Epithelial cell of esophagus (primary cell): ENCODE measurements at regions not wholly inside any gene's neighbourhood (a gene's known extent, or its start where the extent isn't known, plus 50 kb on each side); places are given as distances from the start of the nearest gene placed in this dataset.

Experiments used
- DNase-seq: peaks from one replicate; pipeline ENCODE4 v3.0.0; 2010; ENCODE audit warnings: low read depth
- H3K4me3 ChIP-seq: 2 replicates; pipeline ENCODE4 v1.5.1; 2011; ENCODE audit warnings: mild to moderate bottlenecking, low read length, control low read depth
- TF ChIP-seq, protein P1 (sequence below): IDR thresholded peaks from 2 replicates; pipeline ENCODE4 v1.5.1; 2011; ENCODE audit warnings: low read depth, mild to moderate bottlenecking, low read length, control low read depth, inconsistent platforms; ENCODE audit not compliant: insufficient read depth; ENCODE audit errors: missing control alignments

DNA sequence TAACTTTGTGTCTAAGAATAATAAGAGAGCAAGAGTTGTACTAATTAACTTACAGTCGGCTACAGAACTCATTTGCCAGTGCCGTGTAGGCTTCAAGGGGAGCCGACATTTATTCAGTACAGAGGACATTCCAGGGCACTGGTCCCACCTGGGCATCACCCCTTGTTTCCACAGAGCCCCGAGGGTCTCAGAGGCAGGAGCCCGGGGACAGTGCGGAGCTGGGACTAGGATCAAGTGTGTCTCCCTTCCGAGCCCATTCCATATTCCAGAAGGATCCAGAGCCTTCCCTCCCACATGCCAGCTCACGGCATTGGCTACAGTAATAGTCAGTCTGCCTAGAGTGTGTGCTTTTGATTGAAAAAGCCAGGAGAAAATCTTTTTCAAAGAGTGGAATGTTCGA lies 71.5 kb upstream of the CTDP1 start:
- TF ChIP-seq, protein P1, sequence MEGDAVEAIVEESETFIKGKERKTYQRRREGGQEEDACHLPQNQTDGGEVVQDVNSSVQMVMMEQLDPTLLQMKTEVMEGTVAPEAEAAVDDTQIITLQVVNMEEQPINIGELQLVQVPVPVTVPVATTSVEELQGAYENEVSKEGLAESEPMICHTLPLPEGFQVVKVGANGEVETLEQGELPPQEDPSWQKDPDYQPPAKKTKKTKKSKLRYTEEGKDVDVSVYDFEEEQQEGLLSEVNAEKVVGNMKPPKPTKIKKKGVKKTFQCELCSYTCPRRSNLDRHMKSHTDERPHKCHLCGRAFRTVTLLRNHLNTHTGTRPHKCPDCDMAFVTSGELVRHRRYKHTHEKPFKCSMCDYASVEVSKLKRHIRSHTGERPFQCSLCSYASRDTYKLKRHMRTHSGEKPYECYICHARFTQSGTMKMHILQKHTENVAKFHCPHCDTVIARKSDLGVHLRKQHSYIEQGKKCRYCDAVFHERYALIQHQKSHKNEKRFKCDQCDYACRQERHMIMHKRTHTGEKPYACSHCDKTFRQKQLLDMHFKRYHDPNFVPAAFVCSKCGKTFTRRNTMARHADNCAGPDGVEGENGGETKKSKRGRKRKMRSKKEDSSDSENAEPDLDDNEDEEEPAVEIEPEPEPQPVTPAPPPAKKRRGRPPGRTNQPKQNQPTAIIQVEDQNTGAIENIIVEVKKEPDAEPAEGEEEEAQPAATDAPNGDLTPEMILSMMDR, result no peak
- DNase-seq, result no peak
- no peak overlapping the region for H3K4me3 ChIP-seq

GRCh38 chr18:79608535-79608934 lies 71.1 kb upstream of the CTDP1 start:
- no peak for DNase-seq
- TF ChIP-seq, protein P1, result no peak
- no peak overlapping the region for H3K4me3 ChIP-seq

- TF ChIP-seq, protein P1, result no peak
- no peak for DNase-seq
- H3K4me3 ChIP-seq, result no peak overlapping the region
Observed at GRCh38 chr18:79608999-79609461, 70.6 kb upstream of the CTDP1 start.

DNA sequence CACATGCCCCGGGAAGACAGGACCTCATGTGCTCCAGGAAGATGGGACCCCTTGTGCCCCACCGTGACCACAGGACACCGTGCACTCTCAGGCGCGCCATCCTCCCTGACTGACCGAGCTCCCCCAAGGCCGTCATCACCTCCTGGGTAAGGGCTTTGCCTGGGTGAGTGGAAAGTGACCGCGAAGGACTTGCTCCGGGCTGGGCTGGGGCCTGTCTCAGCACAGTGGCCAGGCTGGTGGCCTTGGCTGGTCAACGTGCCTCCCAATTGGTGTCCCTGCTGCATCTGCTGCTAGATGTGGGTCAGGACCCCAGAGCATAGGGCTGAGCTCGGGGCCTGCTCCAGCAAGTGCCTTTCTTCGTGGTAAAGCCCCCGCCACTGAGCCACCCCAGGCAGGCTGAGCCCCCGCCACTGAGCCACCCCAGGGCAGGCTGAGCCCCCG lies 69.7 kb upstream of the CTDP1 start:
- H3K4me3 ChIP-seq, result no peak overlapping the region
- DNase-seq, result no peak
- TF ChIP-seq, protein P1, result no peak

DNA sequence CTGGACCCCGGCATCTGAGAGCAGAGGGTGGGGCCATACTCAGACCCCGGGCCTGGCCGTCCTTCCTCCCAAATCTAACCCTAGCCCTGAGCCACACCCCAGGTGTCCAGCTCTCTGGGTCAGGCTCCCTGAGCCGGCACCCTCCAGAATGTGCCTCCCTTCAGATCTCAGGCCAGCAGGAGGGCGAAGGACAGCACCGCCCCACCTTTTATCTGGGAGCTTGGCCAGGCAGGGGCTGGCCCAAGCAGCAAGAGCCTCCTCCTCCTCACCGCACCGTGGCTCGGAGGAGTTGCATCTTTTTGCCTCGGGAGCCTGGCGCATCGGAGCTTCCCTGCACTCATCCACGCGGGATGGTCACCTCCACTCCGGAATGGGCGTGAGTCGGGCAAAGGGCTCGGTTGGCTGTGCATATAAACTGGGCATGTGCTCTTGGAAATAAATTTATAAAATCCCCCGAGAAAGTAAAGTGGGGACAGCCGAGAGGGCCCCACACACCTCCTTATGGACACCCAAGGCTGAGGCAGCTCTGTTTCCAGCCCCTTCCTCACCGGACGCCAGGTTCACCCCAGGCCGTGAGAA lies 69.1 kb upstream of the CTDP1 start:
- TF ChIP-seq, protein P1, result no peak
- DNase-seq, result no peak
- no peak overlapping the region for H3K4me3 ChIP-seq

DNA sequence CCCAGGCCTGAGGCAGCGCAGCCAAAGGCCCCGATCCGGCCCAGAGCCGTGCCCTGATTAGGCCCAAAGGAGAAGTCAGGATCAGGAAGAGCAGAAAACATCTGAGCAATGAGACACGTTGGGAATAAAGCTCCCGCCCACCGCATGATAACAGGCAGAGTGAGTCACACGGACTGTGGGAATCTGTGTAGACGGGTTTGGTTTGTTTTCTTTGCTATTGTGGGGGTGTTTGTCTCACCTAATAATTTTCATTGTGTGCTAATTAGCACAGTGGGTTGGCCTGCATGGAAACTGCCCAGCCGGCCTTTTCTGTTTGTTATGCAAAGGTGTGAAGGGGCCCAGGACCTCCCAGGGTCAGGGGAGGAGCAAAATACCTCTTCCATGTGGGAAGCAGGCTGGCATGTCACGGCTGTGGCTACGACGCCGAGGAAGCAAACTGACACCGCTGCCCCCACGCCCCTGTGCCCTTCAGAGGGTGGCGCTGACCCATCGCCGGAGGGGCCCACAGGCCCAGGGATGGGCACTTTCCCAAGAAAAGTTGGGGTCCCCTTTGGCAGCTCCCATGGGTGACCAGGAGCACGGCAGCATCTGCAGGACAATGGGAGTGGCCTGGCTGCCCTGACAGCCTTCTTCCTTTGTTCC lies 68.4 kb upstream of the CTDP1 start:
- no peak overlapping the region for H3K4me3 ChIP-seq
- TF ChIP-seq, protein P1, result no peak
- DNase-seq, result peak; percentile 55
